GM18508 (cell line): ENCODE measurements at regions not wholly inside any gene's neighbourhood (a gene's known extent, or its start where the extent isn't known, plus 50 kb on each side); places are given as distances from the start of the nearest gene placed in this dataset.

Experiments
- ATAC-seq: cut with Tn5 transposase; IDR thresholded peaks from one replicate; pipeline ENCODE4 v1.9.1; 2021; ENCODE audit warnings: moderate number of reproducible peaks; ENCODE audit not compliant: insufficient read depth, unreplicated experiment

GRCh38 chr20:50242548-50242862 is 51.9 kb downstream of the CEBPB start:
- ATAC-seq: no peak

GRCh38 chr20:50242863-50243609 is 52.4 kb downstream of the CEBPB start:
- ATAC-seq: no peak

GRCh38 chr20:50243610-50244351 is 53.2 kb downstream of the CEBPB start:
- ATAC-seq: no peak

- no peak for ATAC-seq
Measured at GRCh38 chr20:50244352-50245149, 53.9 kb downstream of the CEBPB start.

GRCh38 chr20:50245498-50246366 is 55.1 kb downstream of the CEBPB start:
- ATAC-seq: no peak

GRCh38 chr20:50246367-50247195 is 56.0 kb downstream of the CEBPB start:
- ATAC-seq: no peak

- no peak for ATAC-seq
Measured at GRCh38 chr20:50247196-50248094, 56.8 kb downstream of the CEBPB start.

- no peak for ATAC-seq
Measured at GRCh38 chr20:50248104-50248641, 57.5 kb downstream of the CEBPB start.

- no peak for ATAC-seq
Measured at GRCh38 chr20:50249447-50250388, 59.1 kb downstream of the CEBPB start.

GRCh38 chr20:50250679-50251382 is 60.2 kb downstream of the CEBPB start:
- no peak for ATAC-seq

- ATAC-seq: no peak
Measured at GRCh38 chr20:50251383-50251748, 60.7 kb downstream of the CEBPB start.

- no peak for ATAC-seq
Measured at GRCh38 chr20:50251992-50252511, 61.4 kb downstream of the CEBPB start.

GRCh38 chr20:50252701-50253100 is 62.1 kb downstream of the CEBPB start:
- no peak for ATAC-seq

GRCh38 chr20:50253101-50253500 is 62.5 kb downstream of the CEBPB start:
- no peak for ATAC-seq

GRCh38 chr20:50254466-50255079 is 63.9 kb downstream of the CEBPB start:
- no peak for ATAC-seq

GRCh38 chr20:50256577-50256976 is 65.9 kb downstream of the CEBPB start:
- ATAC-seq: no peak
